Glutamatergic neuron (in vitro differentiated cells): ENCODE measurements at regions not wholly inside any gene's neighbourhood (a gene's known extent, or its start where the extent isn't known, plus 50 kb on each side); places are given as distances from the start of the nearest gene placed in this dataset.

Experiments
- DNase-seq: peaks from one replicate; pipeline ENCODE4 v3.0.0; 2022
- H3K27ac Mint-ChIP-seq: one replicate; pipeline ENCODE4 v1.8.0; 2020; ENCODE audit warnings: mild to moderate bottlenecking, mixed read lengths, inconsistent platforms; ENCODE audit not compliant: unreplicated experiment
- H3K27me3 Mint-ChIP-seq: one replicate; pipeline ENCODE4 v1.8.0; 2020; ENCODE audit warnings: mild to moderate bottlenecking, moderate library complexity, mixed read lengths, inconsistent platforms; ENCODE audit not compliant: unreplicated experiment
- H3K36me3 Mint-ChIP-seq: one replicate; pipeline ENCODE4 v1.8.0; 2020; ENCODE audit warnings: mild to moderate bottlenecking, mixed read lengths, inconsistent platforms; ENCODE audit not compliant: unreplicated experiment
- H3K4me1 Mint-ChIP-seq: one replicate; pipeline ENCODE4 v1.8.0; 2020; ENCODE audit warnings: mild to moderate bottlenecking, low read depth, mixed read lengths, inconsistent platforms; ENCODE audit not compliant: unreplicated experiment
- H3K4me3 Mint-ChIP-seq: one replicate; pipeline ENCODE4 v1.8.0; 2020; ENCODE audit warnings: mild to moderate bottlenecking, mixed read lengths, inconsistent platforms; ENCODE audit not compliant: unreplicated experiment
- H3K9me3 Mint-ChIP-seq: one replicate; pipeline ENCODE4 v1.8.0; 2020; ENCODE audit warnings: mild to moderate bottlenecking, moderate library complexity, mixed read lengths, inconsistent platforms; ENCODE audit not compliant: unreplicated experiment
- TF ChIP-seq, protein P1 (sequence below): fragments of 200-600 bp; sonication (generic); IDR thresholded peaks from one replicate; pipeline ENCODE4 v1.5.0; 2021; ENCODE audit not compliant: partially characterized antibody, unreplicated experiment

- H3K4me1 Mint-ChIP-seq, result peaks cover 3% of the 10 kb centered on the region
- H3K27ac Mint-ChIP-seq, result no peak overlapping the region
- peaks cover 2% of the 10 kb centered on the region for H3K9me3 Mint-ChIP-seq
- no peak for DNase-seq
- TF ChIP-seq, protein P1, sequence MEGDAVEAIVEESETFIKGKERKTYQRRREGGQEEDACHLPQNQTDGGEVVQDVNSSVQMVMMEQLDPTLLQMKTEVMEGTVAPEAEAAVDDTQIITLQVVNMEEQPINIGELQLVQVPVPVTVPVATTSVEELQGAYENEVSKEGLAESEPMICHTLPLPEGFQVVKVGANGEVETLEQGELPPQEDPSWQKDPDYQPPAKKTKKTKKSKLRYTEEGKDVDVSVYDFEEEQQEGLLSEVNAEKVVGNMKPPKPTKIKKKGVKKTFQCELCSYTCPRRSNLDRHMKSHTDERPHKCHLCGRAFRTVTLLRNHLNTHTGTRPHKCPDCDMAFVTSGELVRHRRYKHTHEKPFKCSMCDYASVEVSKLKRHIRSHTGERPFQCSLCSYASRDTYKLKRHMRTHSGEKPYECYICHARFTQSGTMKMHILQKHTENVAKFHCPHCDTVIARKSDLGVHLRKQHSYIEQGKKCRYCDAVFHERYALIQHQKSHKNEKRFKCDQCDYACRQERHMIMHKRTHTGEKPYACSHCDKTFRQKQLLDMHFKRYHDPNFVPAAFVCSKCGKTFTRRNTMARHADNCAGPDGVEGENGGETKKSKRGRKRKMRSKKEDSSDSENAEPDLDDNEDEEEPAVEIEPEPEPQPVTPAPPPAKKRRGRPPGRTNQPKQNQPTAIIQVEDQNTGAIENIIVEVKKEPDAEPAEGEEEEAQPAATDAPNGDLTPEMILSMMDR, result no peak
- H3K36me3 Mint-ChIP-seq, result peaks cover 14% of the 10 kb centered on the region
- H3K4me3 Mint-ChIP-seq, result no peak overlapping the region
- H3K27me3 Mint-ChIP-seq, result peaks cover 2% of the 10 kb centered on the region
Measured at GRCh38 chr1:229069176-229069575, 201.7 kb upstream of the RAB4A start.

GRCh38 chr1:229070168-229070567, 200.7 kb upstream of the RAB4A start:
- Mint-ChIP-seq H3K4me1 (no peaks in the 10 kb centered on the region), H3K9me3 (peaks cover 2% of the 10 kb centered on the region), H3K27ac (no peak overlapping the region), H3K27me3 (peaks cover 2% of the 10 kb centered on the region), H3K36me3 (peaks cover 10% of the 10 kb centered on the region), H3K4me3 (no peak overlapping the region)
- no peak for DNase-seq
- TF ChIP-seq, protein P1, result no peak

DNA sequence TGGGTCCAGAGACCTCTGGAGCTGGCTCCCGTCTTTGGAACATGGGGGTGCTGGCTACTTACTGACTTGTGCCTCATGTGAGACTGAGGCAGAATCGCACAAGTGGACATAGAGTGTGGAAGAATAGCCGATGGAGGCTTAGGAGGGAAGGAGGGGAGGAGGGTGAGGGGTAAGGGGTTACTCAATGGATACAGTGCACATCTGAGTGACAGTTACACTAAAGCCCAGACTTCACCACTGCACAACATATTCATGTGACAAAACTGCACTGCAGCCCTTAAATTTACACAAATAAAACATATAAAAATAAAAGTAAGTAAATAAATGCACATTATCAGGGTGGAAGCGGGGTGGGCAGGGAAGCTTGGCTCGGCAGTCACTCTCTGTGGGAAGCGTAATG, 197.7 kb upstream of the RAB4A start:
- TF ChIP-seq, protein P1, result no peak
- Mint-ChIP-seq H3K27me3 (peaks cover 2% of the 10 kb centered on the region), H3K27ac (no peak overlapping the region), H3K36me3 (peaks cover 2% of the 10 kb centered on the region), H3K4me3 (no peak overlapping the region), H3K4me1 (no peaks in the 10 kb centered on the region), H3K9me3 (no peaks in the 10 kb centered on the region)
- DNase-seq, result no peak

DNA sequence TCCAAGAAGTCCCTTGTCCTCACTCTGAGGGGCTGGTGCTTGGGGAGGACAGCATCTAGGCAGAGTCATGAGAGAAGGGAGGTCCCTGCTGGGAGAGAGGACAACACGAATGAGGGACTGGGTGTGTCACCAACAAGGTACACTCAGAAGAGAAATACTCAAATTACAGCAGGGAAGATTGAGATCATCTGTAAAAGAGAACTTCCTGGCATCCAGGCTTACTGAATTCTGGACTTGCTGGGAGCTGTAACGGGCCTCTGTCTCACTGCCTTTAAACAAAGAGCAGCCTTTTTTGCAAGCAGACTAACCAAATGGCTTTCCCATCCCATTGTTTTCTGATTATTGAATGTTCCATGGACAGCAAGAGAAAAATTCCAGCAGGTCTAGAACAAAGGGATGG, 195.7 kb upstream of the RAB4A start:
- Mint-ChIP-seq H3K4me1 (no peaks in the 10 kb centered on the region), H3K27me3 (no peaks in the 10 kb centered on the region), H3K9me3 (no peaks in the 10 kb centered on the region), H3K4me3 (no peak overlapping the region), H3K36me3 (no peaks in the 10 kb centered on the region), H3K27ac (no peak overlapping the region)
- DNase-seq, result no peak
- TF ChIP-seq, protein P1, result no peak

- Mint-ChIP-seq H3K4me3 (no peak overlapping the region), H3K36me3 (no peaks in the 10 kb centered on the region), H3K27me3 (no peaks in the 10 kb centered on the region), H3K9me3 (no peaks in the 10 kb centered on the region), H3K4me1 (no peaks in the 10 kb centered on the region), H3K27ac (no peak overlapping the region)
- TF ChIP-seq, protein P1, result no peak
- DNase-seq, result no peak
Measured at GRCh38 chr1:229075716-229076115, 195.2 kb upstream of the RAB4A start.
